ENCODE measurements at regions not wholly inside any gene's neighbourhood (a gene's known extent, or its start where the extent isn't known, plus 50 kb on each side); places are given as distances from the start of the nearest gene placed in this dataset.

GRCh38 chr1:22341791-22342605 is 109.7 kb upstream of the ZBTB40 start:
- Histone ChIP-seq H3K9me3 (ENCODE audit: low read length) (no peaks in the 10 kb centered on the region), H3K4me2 (ENCODE audit: low read depth, low read length) (no peak overlapping the region), H3K27me3 (ENCODE audit: control insufficient read depth in 1 of 2, insufficient read depth in 2 of 2, low read length in 2 of 2) (peaks cover 7 to 87% of the 10 kb centered on the region in 2 experiments), H3K4me3 (replicated peaks in 1 of 3; ENCODE audit: insufficient read depth in 1 of 3, low read depth in 2 of 3, low read length in 3 of 3) (no peak overlapping the region), H3K36me3 (replicated peaks in 1 of 2; ENCODE audit: control insufficient read depth in 1 of 2, insufficient read depth in 2 of 2, low read length in 2 of 2) (no peaks in the 10 kb centered on the region), H3K4me1 (ENCODE audit: insufficient read depth, low read length) (peaks cover 23% of the 10 kb centered on the region; the same call in 1 of the 2 replicates), H3K79me2 (ENCODE audit: insufficient read depth, low read length) (no peaks in the 10 kb centered on the region), H3K27ac (ENCODE audit: extremely low read length, insufficient read depth, low read length) (no peak overlapping the region), H4K20me1 (ENCODE audit: insufficient read depth, low read length) (peaks cover 8% of the 10 kb centered on the region; the same call in 1 of the 2 replicates), H3K9ac (ENCODE audit: insufficient read depth, low read depth, low read length) (no peak overlapping the region), H2AFZ (ENCODE audit: low read length) (no peak overlapping the region)
- no TSS peak for BruUV-seq (replicated peaks)
- in situ Hi-C loops (cut with HindIII; ENCODE audit: extremely low pct_ligation_motif_present, low pct_unique_long_range_greater_than_20kb) (no loop called here), intact Hi-C loops (cut with micrococcal nuclease; ENCODE audit: unreplicated experiment) (no loop called here)
- ChIA-PET CTCF (ENCODE audit: low intra/inter-chr PET ratio, low total read pairs) (no interaction called here), POLR2A (no interaction called here)
- ATAC-seq (peak; percentile 46), FAIRE-seq (no peak), DNase-seq (ENCODE audit: low spot score) (no peak)
- 13% methylated on average over 21 of the region's 28 CpGs for WGBS (ENCODE audit: low lambda C conversion rate)
- TF ChIP-seq ZNF33A (CRISPR knock-in tag; IDR thresholded peaks at IDR 0.05; ENCODE audit: borderline replicate concordance) (no peak), ZBTB42 (CRISPR knock-in tag; IDR thresholded peaks at IDR 0.05) (no peak), ZXDC (CRISPR knock-in tag; IDR thresholded peaks at IDR 0.05) (no peak), MLLT10 (CRISPR knock-in tag; IDR thresholded peaks at IDR 0.05) (no peak), ZNF572 (CRISPR knock-in tag; IDR thresholded peaks at IDR 0.05) (no peak), ZNF629 (CRISPR knock-in tag; conservative IDR thresholded peaks at IDR 0.05) (peak; percentile 61), AHDC1 (CRISPR knock-in tag; IDR thresholded peaks at IDR 0.05; ENCODE audit: borderline replicate concordance) (no peak), ZNF687 (CRISPR knock-in tag; IDR thresholded peaks at IDR 0.05) (0 out of 2 replicates have a peak, but pooled peaks have one; percentile 13)
- TF ChIP-seq, protein P1, sequence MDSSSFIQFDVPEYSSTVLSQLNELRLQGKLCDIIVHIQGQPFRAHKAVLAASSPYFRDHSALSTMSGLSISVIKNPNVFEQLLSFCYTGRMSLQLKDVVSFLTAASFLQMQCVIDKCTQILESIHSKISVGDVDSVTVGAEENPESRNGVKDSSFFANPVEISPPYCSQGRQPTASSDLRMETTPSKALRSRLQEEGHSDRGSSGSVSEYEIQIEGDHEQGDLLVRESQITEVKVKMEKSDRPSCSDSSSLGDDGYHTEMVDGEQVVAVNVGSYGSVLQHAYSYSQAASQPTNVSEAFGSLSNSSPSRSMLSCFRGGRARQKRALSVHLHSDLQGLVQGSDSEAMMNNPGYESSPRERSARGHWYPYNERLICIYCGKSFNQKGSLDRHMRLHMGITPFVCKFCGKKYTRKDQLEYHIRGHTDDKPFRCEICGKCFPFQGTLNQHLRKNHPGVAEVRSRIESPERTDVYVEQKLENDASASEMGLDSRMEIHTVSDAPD (CRISPR knock-in tag; IDR thresholded peaks at IDR 0.05): no peak

Measured in HepG2 (cell line).